PC-3 (cell line): ENCODE measurements at regions not wholly inside any gene's neighbourhood (a gene's known extent, or its start where the extent isn't known, plus 50 kb on each side); places are given as distances from the start of the nearest gene placed in this dataset.

Source experiments
- ATAC-seq: fragments of 200-7000 bp; cut with Tn5 transposase; 2 replicates; pipeline ENCODE4 v1.9.1; 2020; ENCODE audit warnings: mild to moderate bottlenecking, moderate library complexity
- BruUV-seq: library from RNA; stranded (reverse); fragments of 400-500 nt; replicated peaks from 2 replicates; lab custom pipeline; 2021; lab: Mats Ljungman, UMichigan
- CTCF ChIA-PET: fragments of 300-600 bp; sonication (Branson Sonifier 250); formaldehyde crosslinking; loops from one replicate; lab custom pipeline; 2022; ENCODE audit warnings: antibody characterized with exemption; lab: Charles Lee
- POLR2A ChIA-PET: fragments of 300-600 bp; sonication (Branson Sonifier 250); formaldehyde crosslinking; loops from one replicate; lab custom pipeline; 2022; ENCODE audit warnings: antibody characterized with exemption; ENCODE audit not compliant: unreplicated experiment; lab: Charles Lee
- DNase-seq: peaks from one replicate; pipeline ENCODE4 v3.0.0-alpha.2; 2015
- H2AFZ ChIP-seq: fragments of 300-600 bp; sonication (generic); 2 replicates; pipeline ENCODE4 v1.6.0; 2016; ENCODE audit warnings: antibody characterized with exemption, low read length
- H3F3A ChIP-seq: fragments of 300-600 bp; sonication (generic); one replicate; pipeline ENCODE4 v1.6.0; 2017; ENCODE audit warnings: antibody characterized with exemption, low read length, control low read depth, mild to moderate bottlenecking; ENCODE audit not compliant: unreplicated experiment
- H3K27ac ChIP-seq: fragments of 300-600 bp; sonication (generic); 2 replicates; pipeline ENCODE4 v1.5.1; 2016; ENCODE audit warnings: mild to moderate bottlenecking, low read length
- H3K27me3 ChIP-seq: fragments of 300-600 bp; sonication (generic); 2 replicates; pipeline ENCODE4 v1.6.1; 2016; ENCODE audit warnings: low read length, mixed read lengths
- H3K36me3 ChIP-seq: fragments of 300-600 bp; sonication (generic); 2 replicates; pipeline ENCODE4 v1.6.1; 2016; ENCODE audit warnings: low read depth, mixed run types, low read length, mixed read lengths
- H3K4me1 ChIP-seq: fragments of 300-600 bp; sonication (generic); 2 replicates; pipeline ENCODE4 v1.5.1; 2016; ENCODE audit warnings: low read length; ENCODE audit not compliant: insufficient read depth
- H3K4me2 ChIP-seq: fragments of 300-600 bp; sonication (generic); 2 replicates; pipeline ENCODE4 v1.6.0; 2016; ENCODE audit warnings: low read length
- H3K4me3 ChIP-seq: fragments of 300-600 bp; sonication (generic); 2 replicates; pipeline ENCODE4 v1.5.1; 2016; ENCODE audit warnings: mild to moderate bottlenecking, low read length, mixed read lengths
- H3K79me2 ChIP-seq: fragments of 300-600 bp; sonication (generic); 2 replicates; pipeline ENCODE4 v1.6.1; 2017; ENCODE audit warnings: low read length, mixed read lengths
- H3K9ac ChIP-seq: fragments of 300-600 bp; sonication (generic); 2 replicates; pipeline ENCODE4 v1.6.0; 2016; ENCODE audit warnings: mild to moderate bottlenecking, low read length
- H3K9me2 ChIP-seq: fragments of 300-600 bp; sonication (generic); replicated peaks from 2 replicates; pipeline ENCODE4 v1.6.1; 2016; ENCODE audit warnings: mixed run types, low read length, mixed read lengths
- H3K9me3 ChIP-seq: fragments of 300-600 bp; sonication (generic); 2 replicates; pipeline ENCODE4 v1.6.1; 2016; ENCODE audit warnings: low read length, mixed read lengths
- H4K20me1 ChIP-seq: fragments of 300-600 bp; sonication (generic); 2 replicates; pipeline ENCODE4 v1.6.1; 2016; ENCODE audit warnings: low read length, mixed read lengths
- CTCF ChIP-seq: fragments of 300-600 bp; sonication (generic); conservative IDR thresholded peaks from 2 replicates; pipeline ENCODE4 v1.5.1; 2017; ENCODE audit warnings: antibody characterized with exemption, low read depth, mild to moderate bottlenecking, low read length
- EZH2 ChIP-seq: fragments of 300-600 bp; sonication (generic); IDR thresholded peaks from one replicate; pipeline ENCODE4 v1.6.1; 2017; ENCODE audit warnings: antibody characterized with exemption, mild to moderate bottlenecking, low read length; ENCODE audit not compliant: unreplicated experiment
- EZH2phosphoT487 ChIP-seq: fragments of 300-600 bp; sonication (generic); IDR thresholded peaks from 2 replicates; pipeline ENCODE4 v1.6.1; 2018; ENCODE audit warnings: mild to moderate bottlenecking, antibody characterized with exemption, low read length, borderline replicate concordance
- intact Hi-C: fragments of 100-400 bp; cut with micrococcal nuclease; formaldehyde crosslinking; loops from 2 replicates; pipeline ENCODE4 v1.9.0; 2023

DNA sequence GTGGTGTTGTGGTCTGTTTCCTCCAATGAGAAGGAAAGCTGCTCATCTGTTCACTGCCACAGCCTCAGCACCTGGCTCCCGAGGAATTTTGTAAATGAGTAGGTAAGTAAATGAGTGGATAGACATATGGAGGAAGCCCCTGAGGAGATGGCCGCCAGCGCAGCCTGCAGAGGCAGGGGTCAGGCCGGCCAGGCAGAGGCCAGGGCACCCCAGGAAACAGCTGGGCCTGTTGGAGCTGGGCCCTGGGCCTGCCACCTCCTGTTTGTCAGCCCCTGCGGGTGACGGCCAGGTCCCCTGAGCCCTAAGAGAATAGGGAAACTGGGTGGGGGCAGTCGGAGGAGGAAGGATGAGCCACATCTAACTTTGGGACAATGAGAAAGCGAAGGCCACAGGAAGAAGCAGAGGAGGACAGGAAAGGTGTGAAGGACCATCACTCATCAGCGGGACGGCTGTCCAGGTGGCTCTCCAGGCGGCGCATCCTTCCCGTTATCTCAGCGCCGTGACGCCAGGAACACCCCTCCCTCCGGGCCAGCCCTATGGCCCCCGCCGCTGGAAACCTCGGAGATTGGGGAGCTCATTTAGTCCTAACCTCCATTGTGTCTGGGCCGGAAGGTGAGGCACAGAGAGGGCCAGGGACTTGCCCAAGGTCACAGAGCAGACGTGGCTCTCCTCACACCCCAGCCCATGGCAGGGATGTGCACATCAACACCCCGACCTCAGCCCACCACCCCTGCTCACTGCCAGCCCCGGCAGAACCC, 142.3 kb upstream of the UNC5B start:
- Histone ChIP-seq H4K20me1 (no peaks in the 10 kb centered on the region), H3K4me3 (no peak overlapping the region), H3K9me3 (no peaks in the 10 kb centered on the region), H3F3A (no peaks in the 10 kb centered on the region), H3K27ac (no peak overlapping the region), H3K36me3 (no peaks in the 10 kb centered on the region), H3K79me2 (no peaks in the 10 kb centered on the region), H3K4me2 (no peak overlapping the region), H2AFZ (no peak overlapping the region), H3K9ac (no peak overlapping the region), H3K9me2 (no peaks in the 10 kb centered on the region), H3K27me3 (no peaks in the 10 kb centered on the region), H3K4me1 (peaks cover 24% of the 10 kb centered on the region)
- intact Hi-C loops, result no loop called here
- ATAC-seq (no peak), DNase-seq (no peak)
- TF ChIP-seq EZH2 (no peak), CTCF (no peak), EZH2phosphoT487 (no peak)
- ChIA-PET POLR2A (no interaction called here), CTCF (no interaction called here)
- no TSS peak for BruUV-seq

- Histone ChIP-seq H3K27ac (no peak overlapping the region), H3K27me3 (no peaks in the 10 kb centered on the region), H4K20me1 (no peaks in the 10 kb centered on the region), H3F3A (no peaks in the 10 kb centered on the region), H3K9ac (no peak overlapping the region), H3K4me1 (peaks cover 25% of the 10 kb centered on the region), H3K79me2 (no peaks in the 10 kb centered on the region), H3K4me3 (no peak overlapping the region), H3K9me2 (no peaks in the 10 kb centered on the region), H2AFZ (no peak overlapping the region), H3K36me3 (no peaks in the 10 kb centered on the region), H3K9me3 (no peaks in the 10 kb centered on the region), H3K4me2 (no peak overlapping the region)
- TF ChIP-seq CTCF (no peak), EZH2phosphoT487 (no peak), EZH2 (no peak)
- intact Hi-C loops, result no loop called here
- BruUV-seq, result no TSS peak
- ATAC-seq, result no peak
- ChIA-PET CTCF (no interaction called here), POLR2A (no interaction called here)
- DNase-seq, result no peak
These were observed 141.6 kb upstream of the UNC5B start for GRCh38 chr10:71070741-71071140.

DNA sequence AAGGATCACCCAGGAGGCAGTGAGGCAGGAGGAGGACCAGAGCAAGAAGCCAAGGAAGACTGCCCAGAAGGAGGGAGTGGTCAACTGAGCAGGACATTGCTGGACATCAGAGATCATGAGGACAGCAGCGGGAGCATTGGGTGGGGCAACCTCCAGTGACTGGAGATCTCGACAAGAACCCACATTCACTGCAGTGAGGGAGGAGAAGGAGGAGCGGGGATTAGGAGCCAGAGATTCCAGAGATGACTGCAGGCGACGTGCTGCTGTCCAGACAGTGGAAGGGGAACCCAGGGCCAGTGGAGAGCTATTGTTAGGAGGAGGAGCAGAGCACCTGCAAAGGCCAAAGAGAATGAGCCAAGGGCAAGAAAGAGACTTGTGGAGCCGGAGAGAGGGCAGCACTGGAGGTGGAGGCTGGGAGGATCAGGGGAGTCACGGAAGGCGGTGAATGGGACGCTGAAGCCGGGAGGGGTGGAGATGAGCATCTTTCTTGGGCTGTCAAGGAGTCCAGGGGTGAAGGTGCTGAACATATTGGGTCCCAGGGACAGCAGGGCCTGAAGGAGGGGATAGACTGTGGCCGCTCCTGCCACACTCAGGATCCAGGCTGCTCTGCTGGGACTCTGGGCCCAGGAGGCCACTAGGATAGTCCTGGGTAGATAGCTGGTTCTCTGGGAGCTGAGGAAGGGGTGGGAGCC, 140.1 kb upstream of the UNC5B start:
- ATAC-seq, result no peak
- Histone ChIP-seq H3K79me2 (no peaks in the 10 kb centered on the region), H3F3A (no peaks in the 10 kb centered on the region), H3K9me2 (no peaks in the 10 kb centered on the region), H3K27ac (no peak overlapping the region), H3K4me2 (no peak overlapping the region), H3K4me3 (no peak overlapping the region), H3K36me3 (no peaks in the 10 kb centered on the region), H2AFZ (no peak overlapping the region), H3K9me3 (no peaks in the 10 kb centered on the region), H3K27me3 (peaks cover 9% of the 10 kb centered on the region; the same call in 1 of the 2 replicates), H3K4me1 (peaks cover 25% of the 10 kb centered on the region), H4K20me1 (no peaks in the 10 kb centered on the region), H3K9ac (no peak overlapping the region)
- no TSS peak for BruUV-seq
- intact Hi-C loops, result no loop called here
- CTCF ChIA-PET, result interaction anchor here (0.6 kb wide), 1 partner anchor 397 kb away, joined by 3 read pairs; no protein-coding TSS in a partner anchor
- DNase-seq, result no peak
- TF ChIP-seq EZH2phosphoT487 (no peak), EZH2 (no peak), CTCF (no peak)
- POLR2A ChIA-PET, result no interaction called here
